ENCODE measurements at regions not wholly inside any gene's neighbourhood (a gene's known extent, or its start where the extent isn't known, plus 50 kb on each side); places are given as distances from the start of the nearest gene placed in this dataset.

GRCh38 chr6:149239573-149240209, 77.8 kb upstream of the TAB2 start:
- Histone ChIP-seq H4K20me1 (ENCODE audit: insufficient read depth, low read length, poor library complexity, severe bottlenecking) (no peaks in the 10 kb centered on the region), H3K9ac (ENCODE audit: low read depth, low read length, poor library complexity, severe bottlenecking) (no peak overlapping the region), H3K4me2 (ENCODE audit: low read depth, low read length, poor library complexity, severe bottlenecking) (no peak overlapping the region), H3K79me2 (ENCODE audit: insufficient read depth, low read length) (no peaks in the 10 kb centered on the region), H3K9me2 (replicated peaks; ENCODE audit: low read depth, low read length) (no peaks in the 10 kb centered on the region), H3F3A (ENCODE audit: low read depth) (no peaks in the 10 kb centered on the region), H3K4me3 (ENCODE audit: low read length, poor library complexity, severe bottlenecking) (no peak overlapping the region), H3K9me3 (ENCODE audit: insufficient read depth, low read depth, low read length) (peaks cover 7% of the 10 kb centered on the region; the same call in 1 of the 2 replicates), H2AFZ (ENCODE audit: low read length) (no peak overlapping the region), H3K4me1 (ENCODE audit: insufficient read depth, low read length, poor library complexity, severe bottlenecking) (peaks cover 2% of the 10 kb centered on the region), H3K27me3 (ENCODE audit: insufficient read depth, low read length, poor library complexity, severe bottlenecking) (no peaks in the 10 kb centered on the region), H3K36me3 (ENCODE audit: insufficient read depth, low read length) (no peaks in the 10 kb centered on the region)
- TF ChIP-seq CTCF (conservative IDR thresholded peaks at IDR 0.05; ENCODE audit: low read length) (no peak), EZH2phosphoT487 (IDR thresholded peaks at IDR 0.05; ENCODE audit: borderline replicate concordance) (no peak)

- Histone ChIP-seq H2AFZ (ENCODE audit: low read length) (no peak overlapping the region), H3K79me2 (ENCODE audit: insufficient read depth, low read length) (no peaks in the 10 kb centered on the region), H3K4me1 (ENCODE audit: insufficient read depth, low read length, poor library complexity, severe bottlenecking) (no peaks in the 10 kb centered on the region), H3K9me3 (ENCODE audit: insufficient read depth, low read depth, low read length) (peaks cover 7% of the 10 kb centered on the region; the same call in 1 of the 2 replicates), H3K4me2 (ENCODE audit: low read depth, low read length, poor library complexity, severe bottlenecking) (no peak overlapping the region), H4K20me1 (ENCODE audit: insufficient read depth, low read length, poor library complexity, severe bottlenecking) (no peaks in the 10 kb centered on the region), H3K36me3 (ENCODE audit: insufficient read depth, low read length) (no peaks in the 10 kb centered on the region), H3F3A (ENCODE audit: low read depth) (no peaks in the 10 kb centered on the region), H3K27me3 (ENCODE audit: insufficient read depth, low read length, poor library complexity, severe bottlenecking) (no peaks in the 10 kb centered on the region), H3K9ac (ENCODE audit: low read depth, low read length, poor library complexity, severe bottlenecking) (no peak overlapping the region), H3K9me2 (replicated peaks; ENCODE audit: low read depth, low read length) (no peaks in the 10 kb centered on the region), H3K4me3 (ENCODE audit: low read length, poor library complexity, severe bottlenecking) (no peak overlapping the region)
- TF ChIP-seq EZH2phosphoT487 (IDR thresholded peaks at IDR 0.05; ENCODE audit: borderline replicate concordance) (no peak), CTCF (conservative IDR thresholded peaks at IDR 0.05; ENCODE audit: low read length) (no peak)
Measured at GRCh38 chr6:149242883-149243282, 74.6 kb upstream of the TAB2 start.

- peaks cover 7% of the 10 kb centered on the region; the same call in 1 of the 2 replicates for H3K9me3 ChIP-seq (ENCODE audit: insufficient read depth, low read depth, low read length)
- H3K4me2 ChIP-seq (ENCODE audit: low read depth, low read length, poor library complexity, severe bottlenecking), result no peak overlapping the region
- TF ChIP-seq CTCF (conservative IDR thresholded peaks at IDR 0.05; ENCODE audit: low read length) (no peak), EZH2phosphoT487 (IDR thresholded peaks at IDR 0.05; ENCODE audit: borderline replicate concordance) (no peak)
- no peaks in the 10 kb centered on the region for H3K4me1 ChIP-seq (ENCODE audit: insufficient read depth, low read length, poor library complexity, severe bottlenecking)
- no peaks in the 10 kb centered on the region for H3K9me2 ChIP-seq (replicated peaks; ENCODE audit: low read depth, low read length)
- H2AFZ ChIP-seq (ENCODE audit: low read length), result no peak overlapping the region
- no peak overlapping the region for H3K9ac ChIP-seq (ENCODE audit: low read depth, low read length, poor library complexity, severe bottlenecking)
- no peaks in the 10 kb centered on the region for H3K27me3 ChIP-seq (ENCODE audit: insufficient read depth, low read length, poor library complexity, severe bottlenecking)
- no peaks in the 10 kb centered on the region for H3K79me2 ChIP-seq (ENCODE audit: insufficient read depth, low read length)
- no peaks in the 10 kb centered on the region for H3F3A ChIP-seq (ENCODE audit: low read depth)
- H3K36me3 ChIP-seq (ENCODE audit: insufficient read depth, low read length), result no peaks in the 10 kb centered on the region
- no peak overlapping the region for H3K4me3 ChIP-seq (ENCODE audit: low read length, poor library complexity, severe bottlenecking)
- no peaks in the 10 kb centered on the region for H4K20me1 ChIP-seq (ENCODE audit: insufficient read depth, low read length, poor library complexity, severe bottlenecking)
Measured at GRCh38 chr6:149244105-149244504, 73.4 kb upstream of the TAB2 start.
